Erythroblast (primary cell): ENCODE measurements at regions not wholly inside any gene's neighbourhood (a gene's known extent, or its start where the extent isn't known, plus 50 kb on each side); places are given as distances from the start of the nearest gene placed in this dataset.

Experiments used
- GATA1 ChIP-seq: IDR thresholded peaks from 2 replicates; pipeline ENCODE4 v1.6.1; 2011; ENCODE audit warnings: low read depth, mild to moderate bottlenecking, control low read depth, low read length, moderate library complexity
- POLR2A ChIP-seq: IDR thresholded peaks from 2 replicates; pipeline ENCODE4 v1.6.1; 2011; ENCODE audit warnings: mild to moderate bottlenecking, low read length

GRCh38 chr1:228870041-228870713 lies 134.9 kb downstream of the RHOU start:
- no peak for TF ChIP-seq POLR2A
- TF ChIP-seq GATA1 = no peak
